Lower lobe of right lung (tissue), 2 donors: ENCODE measurements at regions not wholly inside any gene's neighbourhood (a gene's known extent, or its start where the extent isn't known, plus 50 kb on each side); places are given as distances from the start of the nearest gene placed in this dataset.
"Not testable (repeated sequence)": the region's sequence is repeated elsewhere in the genome, so short reads cannot be mapped to it uniquely, and the experiment has no call there.

ENCODE experiments used
- ATAC-seq, 2 donors: fragments of 200-7000 bp; cut with Tn5 transposase; one replicate each; pipeline ENCODE4 v1.9.1; 2020 to 2022; ENCODE audit warnings: mild to moderate bottlenecking in 2 of 2, moderate library complexity in 2 of 2
- DNase-seq: peaks from one replicate; pipeline ENCODE4 v3.0.0-alpha.2; 2020
- H3K27ac ChIP-seq: fragments of 200-600 bp; one replicate; pipeline ENCODE4 v1.8.0; 2022
- H3K27me3 ChIP-seq: fragments of 200-600 bp; one replicate; pipeline ENCODE4 v1.8.0; 2022; ENCODE audit warnings: low read depth
- H3K36me3 ChIP-seq: fragments of 200-600 bp; one replicate; pipeline ENCODE4 v1.8.0; 2022; ENCODE audit warnings: mild to moderate bottlenecking
- H3K4me1 ChIP-seq: fragments of 200-600 bp; one replicate; pipeline ENCODE4 v1.8.0; 2022
- H3K4me3 ChIP-seq: fragments of 200-600 bp; one replicate; pipeline ENCODE4 v1.8.0; 2022; ENCODE audit warnings: mild to moderate bottlenecking
- H3K9me3 ChIP-seq: fragments of 200-600 bp; one replicate; pipeline ENCODE4 v1.8.0; 2022
- intact Hi-C: fragments of 100-400 bp; cut with DNase I; formaldehyde crosslinking; loops from one replicate; pipeline ENCODE4 v1.11.0; 2022
- TF ChIP-seq, protein P1 (sequence below): fragments of 200-600 bp; IDR thresholded peaks from one replicate; pipeline ENCODE4 v1.8.0; 2022; ENCODE audit warnings: antibody characterized with exemption, mild to moderate bottlenecking
- donor health status: DM: no; HTN: yes; CAD: no; lungs with severe emphysema.

DNA sequence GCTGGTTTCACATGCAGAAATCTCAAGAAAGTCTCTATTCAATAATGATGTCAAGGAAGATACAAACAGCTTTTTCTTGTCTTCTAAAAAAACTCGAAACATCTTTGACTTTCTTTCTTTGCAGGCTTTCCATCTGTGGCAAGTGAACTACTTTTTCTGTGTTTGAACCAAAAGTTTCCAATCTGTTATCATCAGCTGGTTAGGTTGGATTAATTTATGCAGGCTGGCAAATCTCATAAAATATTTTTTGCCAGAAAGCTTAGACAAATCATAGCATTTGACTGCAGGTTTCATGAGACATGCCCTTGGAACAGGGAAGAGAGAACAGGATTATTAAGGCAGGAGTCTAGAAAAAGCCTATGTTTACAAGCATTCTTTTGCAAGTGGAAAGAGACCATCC lies 86.1 kb upstream of the ARHGAP42 start:
- DNase-seq (no peak), ATAC-seq (no peak)
- no peak overlapping the region for H3K27ac ChIP-seq
- H3K27me3 ChIP-seq = no peaks in the 10 kb centered on the region
- intact Hi-C loops = no loop called here
- no peaks in the 10 kb centered on the region for H3K4me1 ChIP-seq
- no peak overlapping the region for H3K4me3 ChIP-seq
- H3K36me3 ChIP-seq = no peaks in the 10 kb centered on the region
- TF ChIP-seq, protein P1, sequence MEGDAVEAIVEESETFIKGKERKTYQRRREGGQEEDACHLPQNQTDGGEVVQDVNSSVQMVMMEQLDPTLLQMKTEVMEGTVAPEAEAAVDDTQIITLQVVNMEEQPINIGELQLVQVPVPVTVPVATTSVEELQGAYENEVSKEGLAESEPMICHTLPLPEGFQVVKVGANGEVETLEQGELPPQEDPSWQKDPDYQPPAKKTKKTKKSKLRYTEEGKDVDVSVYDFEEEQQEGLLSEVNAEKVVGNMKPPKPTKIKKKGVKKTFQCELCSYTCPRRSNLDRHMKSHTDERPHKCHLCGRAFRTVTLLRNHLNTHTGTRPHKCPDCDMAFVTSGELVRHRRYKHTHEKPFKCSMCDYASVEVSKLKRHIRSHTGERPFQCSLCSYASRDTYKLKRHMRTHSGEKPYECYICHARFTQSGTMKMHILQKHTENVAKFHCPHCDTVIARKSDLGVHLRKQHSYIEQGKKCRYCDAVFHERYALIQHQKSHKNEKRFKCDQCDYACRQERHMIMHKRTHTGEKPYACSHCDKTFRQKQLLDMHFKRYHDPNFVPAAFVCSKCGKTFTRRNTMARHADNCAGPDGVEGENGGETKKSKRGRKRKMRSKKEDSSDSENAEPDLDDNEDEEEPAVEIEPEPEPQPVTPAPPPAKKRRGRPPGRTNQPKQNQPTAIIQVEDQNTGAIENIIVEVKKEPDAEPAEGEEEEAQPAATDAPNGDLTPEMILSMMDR = no peak
- H3K9me3 ChIP-seq = no peaks in the 10 kb centered on the region

DNA sequence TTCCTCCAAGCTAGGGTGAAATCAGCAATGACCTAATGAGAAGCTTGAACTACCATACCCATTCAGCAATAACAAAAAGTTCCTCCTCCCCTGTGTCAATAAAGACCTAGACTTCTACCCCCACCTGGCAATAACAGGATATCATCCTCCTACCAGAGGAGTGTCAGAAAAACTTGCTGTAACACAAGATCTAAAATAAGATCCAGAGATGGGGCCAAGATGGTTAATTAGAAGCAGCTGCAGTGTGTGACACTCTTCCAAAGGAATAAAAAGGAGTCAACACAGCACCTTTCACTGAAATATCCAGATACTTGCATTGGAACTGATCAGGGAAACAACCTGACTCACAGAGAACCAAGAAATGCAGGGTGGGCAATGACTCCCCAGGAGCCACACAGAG lies 84.4 kb upstream of the ARHGAP42 start:
- DNase-seq = no peak
- no peak for ATAC-seq
- intact Hi-C loops = no loop called here
- Histone ChIP-seq H3K27me3 (no peaks in the 10 kb centered on the region), H3K36me3 (no peaks in the 10 kb centered on the region), H3K4me1 (no peaks in the 10 kb centered on the region), H3K27ac (no peak overlapping the region), H3K4me3 (no peak overlapping the region), H3K9me3 (no peaks in the 10 kb centered on the region)
- TF ChIP-seq, protein P1 = no peak

DNA sequence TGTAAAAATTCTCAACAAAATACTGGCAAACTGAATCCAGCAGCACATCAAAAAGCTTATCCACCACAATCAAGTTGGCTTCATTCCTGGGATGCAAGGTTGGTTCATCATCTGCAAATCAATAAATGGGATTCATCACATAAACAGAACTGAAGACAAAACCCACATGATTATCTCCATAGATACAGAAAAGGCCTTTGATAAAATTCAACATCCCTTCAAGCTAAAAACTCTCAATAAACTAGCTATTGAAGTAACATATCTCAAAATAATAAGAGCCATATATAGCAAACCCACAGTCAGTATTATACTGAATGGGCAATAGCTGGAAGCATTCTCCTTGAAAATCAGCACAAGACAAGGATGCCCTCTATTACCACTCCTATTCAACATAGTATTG lies 79.3 kb upstream of the ARHGAP42 start:
- H3K4me1 ChIP-seq, H3K9me3 ChIP-seq, H3K27ac ChIP-seq, H3K36me3 ChIP-seq, ATAC-seq, H3K4me3 ChIP-seq, intact Hi-C loops, DNase-seq, H3K27me3 ChIP-seq: not testable (repeated sequence)

DNA sequence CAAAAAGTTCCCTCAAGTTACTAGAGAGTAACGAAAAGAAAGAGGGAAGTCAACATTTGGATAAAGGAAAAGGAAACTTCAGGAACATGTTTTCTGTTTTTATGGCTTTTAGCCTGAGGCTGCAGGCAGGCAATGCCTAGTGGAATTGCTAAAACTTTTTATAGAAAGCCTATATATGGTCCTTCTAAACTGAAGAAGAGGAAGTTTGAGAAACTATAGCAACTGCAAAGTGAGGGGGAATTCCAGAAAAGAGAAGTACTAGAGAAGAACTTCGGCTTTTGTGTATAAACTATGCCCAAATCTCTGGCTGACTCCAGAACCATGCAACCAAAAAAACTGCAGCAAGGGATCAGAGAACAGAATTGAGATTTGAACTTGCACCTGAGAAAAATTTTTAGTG lies 74.3 kb upstream of the ARHGAP42 start:
- Histone ChIP-seq H3K9me3 (no peaks in the 10 kb centered on the region), H3K36me3 (no peaks in the 10 kb centered on the region), H3K27ac (no peak overlapping the region), H3K27me3 (no peaks in the 10 kb centered on the region), H3K4me3 (no peak overlapping the region), H3K4me1 (no peaks in the 10 kb centered on the region)
- TF ChIP-seq, protein P1 = no peak
- no peak for ATAC-seq
- no peak for DNase-seq
- intact Hi-C loops = no loop called here

DNA sequence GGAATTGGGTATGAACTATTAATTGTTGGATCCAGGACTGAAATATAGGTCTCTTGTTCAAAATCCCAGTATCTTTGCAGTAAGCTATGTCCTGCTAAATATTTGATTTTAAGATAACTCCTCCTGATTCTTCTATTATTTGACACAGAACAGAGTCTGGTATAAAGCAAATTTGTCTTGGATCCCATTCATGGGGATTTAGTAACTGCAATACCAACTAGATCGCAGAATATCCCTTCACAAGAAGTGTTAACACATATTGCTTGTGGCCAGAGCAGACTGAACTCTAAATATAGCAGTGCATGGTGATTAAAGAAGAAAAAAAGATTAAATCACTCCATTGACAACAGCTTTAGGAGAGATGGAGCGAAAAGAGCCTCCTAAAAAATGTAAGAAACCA lies 68.2 kb upstream of the ARHGAP42 start:
- Histone ChIP-seq H3K4me1 (no peaks in the 10 kb centered on the region), H3K9me3 (peaks cover 17% of the 10 kb centered on the region), H3K4me3 (no peak overlapping the region), H3K36me3 (no peaks in the 10 kb centered on the region), H3K27ac (no peak overlapping the region), H3K27me3 (no peaks in the 10 kb centered on the region)
- TF ChIP-seq, protein P1 = no peak
- no peak for DNase-seq
- ATAC-seq = no peak
- intact Hi-C loops = no loop called here

DNA sequence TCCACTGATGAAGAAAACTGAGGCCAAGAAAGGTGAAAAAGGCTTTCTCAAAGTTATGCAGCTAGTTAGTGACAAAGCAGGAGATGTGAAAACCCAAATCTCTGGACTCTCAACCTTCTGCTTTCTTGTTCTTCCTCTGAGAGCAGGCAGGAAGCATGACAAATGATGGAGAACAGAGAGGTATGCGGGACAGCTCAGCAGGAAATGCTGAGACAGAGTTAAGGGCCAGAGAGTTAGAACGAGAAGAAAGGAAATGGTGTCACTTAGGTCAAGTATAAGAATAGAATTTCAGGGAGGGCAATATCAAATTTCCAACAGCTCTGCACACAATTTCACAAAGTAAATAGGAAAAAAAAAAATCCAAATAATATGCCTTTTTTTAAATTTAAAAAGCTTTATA lies 67.6 kb upstream of the ARHGAP42 start:
- Histone ChIP-seq H3K27me3 (no peaks in the 10 kb centered on the region), H3K9me3 (peaks cover 17% of the 10 kb centered on the region), H3K4me1 (no peaks in the 10 kb centered on the region), H3K4me3 (no peak overlapping the region), H3K27ac (no peak overlapping the region), H3K36me3 (no peaks in the 10 kb centered on the region)
- ATAC-seq (no peak), DNase-seq (no peak)
- TF ChIP-seq, protein P1 = no peak
- intact Hi-C loops = no loop called here
